SK-N-SH treated with all-trans-retinoic acid at 6 μM for 48 hours (cell line): ENCODE measurements at regions not wholly inside any gene's neighbourhood (a gene's known extent, or its start where the extent isn't known, plus 50 kb on each side); places are given as distances from the start of the nearest gene placed in this dataset.

Experiments
- ATAC-seq: fragments of 200-7000 bp; cut with Tn5 transposase; 3 replicates; pipeline ENCODE4 v1.9.1; 2020; ENCODE audit warnings: mild to moderate bottlenecking, moderate library complexity
- ARNTL ChIP-seq: fragments of 450-650 bp; formaldehyde crosslinking; IDR thresholded peaks from 2 replicates; pipeline ENCODE4 v1.5.0; 2020; ENCODE audit warnings: low read depth, mild to moderate bottlenecking, moderate library complexity, borderline replicate concordance
- CREB5 ChIP-seq: fragments of 250-450 bp; sonication (Bioruptor Pico); IDR thresholded peaks from 2 replicates; pipeline ENCODE4 v1.5.1; 2020; ENCODE audit warnings: low read depth, mild to moderate bottlenecking, moderate library complexity
- CSDC2 ChIP-seq: fragments of 250-450 bp; sonication (Bioruptor Pico); IDR thresholded peaks from 2 replicates; pipeline ENCODE4 v1.5.0; 2020; ENCODE audit warnings: mild to moderate bottlenecking, moderate library complexity
- CSRNP3 ChIP-seq: fragments of 250-450 bp; sonication (Bioruptor Pico); IDR thresholded peaks from 2 replicates; pipeline ENCODE4 v1.5.1; 2021; ENCODE audit warnings: mild to moderate bottlenecking, moderate library complexity
- ESRRG ChIP-seq: fragments of 250-450 bp; sonication (Bioruptor Pico); IDR thresholded peaks from 2 replicates; pipeline ENCODE4 v1.6.1; 2021; ENCODE audit warnings: mild to moderate bottlenecking
- GLIS3 ChIP-seq: fragments of 250-450 bp; sonication (Bioruptor Pico); IDR thresholded peaks from 2 replicates; pipeline ENCODE4 v1.5.0; 2020; ENCODE audit warnings: mild to moderate bottlenecking, moderate library complexity
- OSR1 ChIP-seq: fragments of 250-450 bp; sonication (Bioruptor Pico); IDR thresholded peaks from 2 replicates; pipeline ENCODE4 v1.8.0; 2022; ENCODE audit warnings: moderate library complexity, mild to moderate bottlenecking, inconsistent platforms
- PATZ1 ChIP-seq: fragments of 250-450 bp; sonication (Bioruptor Pico); IDR thresholded peaks from 2 replicates; pipeline ENCODE4 v1.8.0; 2020; ENCODE audit warnings: mild to moderate bottlenecking, moderate library complexity, borderline replicate concordance
- POU6F1 ChIP-seq: fragments of 250-450 bp; sonication (Bioruptor Pico); IDR thresholded peaks from 2 replicates; pipeline ENCODE4 v1.8.0; 2021; ENCODE audit warnings: low read depth, mild to moderate bottlenecking, moderate library complexity, borderline replicate concordance
- RARB ChIP-seq: fragments of 250-450 bp; sonication (Bioruptor Pico); IDR thresholded peaks from 2 replicates; pipeline ENCODE4 v1.8.0; 2021; ENCODE audit warnings: mild to moderate bottlenecking, moderate library complexity
- SNAI2 ChIP-seq: fragments of 250-450 bp; sonication (Bioruptor Pico); IDR thresholded peaks from 2 replicates; pipeline ENCODE4 v1.5.0; 2020; ENCODE audit warnings: mild to moderate bottlenecking, moderate library complexity
- TCF4 ChIP-seq: fragments of 250-450 bp; sonication (Bioruptor Pico); IDR thresholded peaks from 2 replicates; pipeline ENCODE4 v1.8.0; 2021; ENCODE audit warnings: mild to moderate bottlenecking, moderate library complexity, borderline replicate concordance
- TOX ChIP-seq: fragments of 250-450 bp; sonication (Bioruptor Pico); IDR thresholded peaks from 2 replicates; pipeline ENCODE4 v1.8.0; 2021; ENCODE audit warnings: mild to moderate bottlenecking, moderate library complexity, borderline replicate concordance
- TSHZ2 ChIP-seq: fragments of 250-450 bp; sonication (Bioruptor Pico); IDR thresholded peaks from 2 replicates; pipeline ENCODE4 v1.5.0; 2020; ENCODE audit warnings: mild to moderate bottlenecking, moderate library complexity
- ZFP30 ChIP-seq: fragments of 450-650 bp; formaldehyde crosslinking; IDR thresholded peaks from 2 replicates; pipeline ENCODE4 v1.5.0; 2022; ENCODE audit warnings: mild to moderate bottlenecking, moderate library complexity
- ZNF565 ChIP-seq: fragments of 450-650 bp; formaldehyde crosslinking; conservative IDR thresholded peaks from 2 replicates; pipeline ENCODE4 v1.5.0; 2020; ENCODE audit warnings: low read depth, mild to moderate bottlenecking, moderate library complexity
- ZNF70 ChIP-seq: fragments of 450-650 bp; formaldehyde crosslinking; IDR thresholded peaks from 2 replicates; pipeline ENCODE4 v1.5.0; 2020; ENCODE audit warnings: mild to moderate bottlenecking, moderate library complexity
- ZNF8 ChIP-seq: fragments of 450-650 bp; formaldehyde crosslinking; IDR thresholded peaks from 2 replicates; pipeline ENCODE4 v1.5.0; 2020; ENCODE audit warnings: mild to moderate bottlenecking, moderate library complexity

- TF ChIP-seq RARB (CRISPR knock-in tag) (no peak), ZNF565 (CRISPR knock-in tag) (no peak)
- ATAC-seq = no peak
Measured at GRCh38 chr5:56511326-56511841, 278.3 kb upstream of the ANKRD55 start.

- no peak for TF ChIP-seq PATZ1 (CRISPR knock-in tag)
- TF ChIP-seq OSR1 (CRISPR knock-in tag) = no peak
- TF ChIP-seq TSHZ2 (CRISPR knock-in tag) = no peak
- no peak for TF ChIP-seq ZNF70 (CRISPR knock-in tag)
- TF ChIP-seq CREB5 (CRISPR knock-in tag) = no peak
- no peak for TF ChIP-seq ESRRG (CRISPR knock-in tag)
- no peak for TF ChIP-seq POU6F1
- no peak for TF ChIP-seq TCF4
- TF ChIP-seq CSRNP3 (CRISPR knock-in tag) = no peak
- no peak for TF ChIP-seq GLIS3
- no peak for TF ChIP-seq ARNTL
- no peak for ATAC-seq
Measured at GRCh38 chr5:56508249-56508648, 275.1 kb upstream of the ANKRD55 start.

GRCh38 chr5:56507351-56507930, 274.3 kb upstream of the ANKRD55 start:
- no peak for ATAC-seq
- TF ChIP-seq CSDC2 (CRISPR knock-in tag) = no peak
- no peak for TF ChIP-seq ZFP30 (CRISPR knock-in tag)
- no peak for TF ChIP-seq ARNTL
- no peak for TF ChIP-seq OSR1 (CRISPR knock-in tag)
- TF ChIP-seq CSRNP3 (CRISPR knock-in tag) = no peak
- TF ChIP-seq CREB5 (CRISPR knock-in tag) = no peak
- no peak for TF ChIP-seq POU6F1
- TF ChIP-seq TOX = no peak
- TF ChIP-seq SNAI2 (CRISPR knock-in tag) = no peak
- no peak for TF ChIP-seq TSHZ2 (CRISPR knock-in tag)
- TF ChIP-seq ZNF8 = no peak
- TF ChIP-seq, all 23 proteins: peak for 0
